IMR-90 (cell line): ENCODE measurements at regions not wholly inside any gene's neighbourhood (a gene's known extent, or its start where the extent isn't known, plus 50 kb on each side); places are given as distances from the start of the nearest gene placed in this dataset.
"Not testable (repeated sequence)": the region's sequence is repeated elsewhere in the genome, so short reads cannot be mapped to it uniquely, and the experiment has no call there.

Experiments
- ATAC-seq: fragments of 200-7000 bp; cut with Tn5 transposase; 2 replicates; pipeline ENCODE4 v1.9.1; 2020; ENCODE audit warnings: low read depth, mild to moderate bottlenecking, moderate library complexity
- BruUV-seq: library from RNA; stranded (reverse); fragments of 400-500 nt; replicated peaks from 2 replicates; lab custom pipeline; 2021; lab: Mats Ljungman, UMichigan
- CTCF ChIA-PET: fragments of 300-600 bp; formaldehyde crosslinking; extraction: SDS; loops from one replicate; lab custom pipeline; 2021; ENCODE audit warnings: antibody characterized with exemption; lab: Yijun Ruan, JAX
- POLR2A ChIA-PET: fragments of 300-600 bp; sonication (Branson Sonifier 250); formaldehyde crosslinking; loops from one replicate; lab custom pipeline; 2022; ENCODE audit warnings: antibody characterized with exemption; ENCODE audit not compliant: unreplicated experiment; lab: Charles Lee
- DNase-seq: peaks from one replicate; pipeline ENCODE4 v3.0.0; 2013
- H2AFZ ChIP-seq: replicated peaks from 2 replicates; pipeline ENCODE3; 2013; ENCODE audit warnings: low read length, mild to moderate bottlenecking; ENCODE audit not compliant: poor library complexity
- H2AK5ac ChIP-seq: 2 replicates; pipeline ENCODE4 v1.6.1; 2013; ENCODE audit warnings: low read depth, low read length, inconsistent platforms
- H2AK9ac ChIP-seq: replicated peaks from 2 replicates; pipeline ENCODE3; 2013; ENCODE audit warnings: mild to moderate bottlenecking, low read depth, low read length, moderate library complexity; ENCODE audit not compliant: poor library complexity
- H2BK120ac ChIP-seq: 2 replicates; pipeline ENCODE4 v1.6.1; 2013; ENCODE audit warnings: low read depth, low read length, inconsistent platforms
- H2BK15ac ChIP-seq: 3 replicates; pipeline ENCODE4 v1.6.1; 2013; ENCODE audit warnings: low read depth, low read length, inconsistent platforms
- H2BK20ac ChIP-seq: 2 replicates; pipeline ENCODE4 v1.6.1; 2013; ENCODE audit warnings: low read depth, mild to moderate bottlenecking, inconsistent platforms, low read length, moderate library complexity
- H2BK5ac ChIP-seq: 2 replicates; pipeline ENCODE4 v1.6.1; 2013; ENCODE audit warnings: mild to moderate bottlenecking, low read depth, low read length, inconsistent platforms; ENCODE audit not compliant: poor library complexity, severe bottlenecking
- H3K14ac ChIP-seq: replicated peaks from 2 replicates; pipeline ENCODE4 v1.6.1; 2013; ENCODE audit warnings: low read depth, low read length, inconsistent platforms
- H3K18ac ChIP-seq: 2 replicates; pipeline ENCODE4 v1.6.1; 2013; ENCODE audit warnings: low read depth, low read length, control low read depth
- H3K23ac ChIP-seq: 2 replicates; pipeline ENCODE4 v1.6.1; 2013; ENCODE audit warnings: low read depth, low read length, inconsistent platforms
- H3K27ac ChIP-seq: 2 replicates; pipeline ENCODE4 v1.5.1; 2013; ENCODE audit warnings: mild to moderate bottlenecking, control low read depth, low read length; ENCODE audit not compliant: insufficient read depth
- H3K27me3 ChIP-seq: 2 replicates; pipeline ENCODE4 v1.6.1; 2013; ENCODE audit warnings: low read length; ENCODE audit not compliant: control insufficient read depth, insufficient read depth
- H3K36me3 ChIP-seq: 2 replicates; pipeline ENCODE4 v1.6.1; 2013; ENCODE audit warnings: low read length, mixed read lengths; ENCODE audit not compliant: control insufficient read depth, insufficient read depth
- H3K4ac ChIP-seq: 2 replicates; pipeline ENCODE4 v1.6.1; 2013; ENCODE audit warnings: low read depth, low read length, inconsistent platforms
- H3K4me1 ChIP-seq: 2 replicates; pipeline ENCODE4 v1.6.1; 2013; ENCODE audit warnings: low read length, mixed read lengths; ENCODE audit not compliant: control insufficient read depth, insufficient read depth
- H3K4me2 ChIP-seq: 2 replicates; pipeline ENCODE4 v1.6.1; 2013; ENCODE audit warnings: low read depth, mild to moderate bottlenecking, control low read depth, low read length, moderate library complexity
- H3K4me3 ChIP-seq: 2 replicates; pipeline ENCODE4 v1.5.1; 2013; ENCODE audit warnings: low read depth, mild to moderate bottlenecking, control low read depth, low read length, moderate library complexity; ENCODE audit not compliant: insufficient read depth
- H3K56ac ChIP-seq: 2 replicates; pipeline ENCODE4 v1.6.1; 2013; ENCODE audit warnings: low read length, inconsistent platforms; ENCODE audit not compliant: insufficient read depth; ENCODE audit errors: extremely low read depth
- H3K79me1 ChIP-seq, 2 experiments: 2 replicates each; pipeline ENCODE4 v1.6.1; 2013; ENCODE audit warnings: low read length in 2 of 2, inconsistent platforms in 1 of 2, low read depth in 1 of 2
- H3K9ac ChIP-seq: 2 replicates; pipeline ENCODE4 v1.6.1; 2013; ENCODE audit warnings: low read depth, low read length, control low read depth
- H3K9me1 ChIP-seq: 2 replicates; pipeline ENCODE4 v1.6.1; 2013; ENCODE audit warnings: low read length, inconsistent platforms; ENCODE audit not compliant: insufficient read depth
- H3K9me3 ChIP-seq: 2 replicates; pipeline ENCODE4 v1.6.1; 2013; ENCODE audit warnings: low read length; ENCODE audit not compliant: control insufficient read depth, insufficient read depth
- H4K20me1 ChIP-seq: 2 replicates; pipeline ENCODE4 v1.6.1; 2013; ENCODE audit warnings: low read length, inconsistent platforms; ENCODE audit not compliant: insufficient read depth
- H4K5ac ChIP-seq: 2 replicates; pipeline ENCODE4 v1.6.1; 2013; ENCODE audit warnings: mild to moderate bottlenecking, low read depth, low read length, control low read depth
- H4K8ac ChIP-seq, 2 experiments: 2 replicates each; pipeline ENCODE4 v1.6.1; 2013; ENCODE audit warnings: low read depth in 2 of 2, low read length in 2 of 2, control low read depth in 1 of 2, inconsistent platforms in 1 of 2
- H4K91ac ChIP-seq: 2 replicates; pipeline ENCODE4 v1.6.1; 2013; ENCODE audit warnings: low read depth, low read length, inconsistent platforms; ENCODE audit not compliant: insufficient read depth
- CEBPB ChIP-seq: IDR thresholded peaks from 2 replicates; pipeline ENCODE4 v1.6.1; 2012; ENCODE audit warnings: low read depth, low read length, improper control_type of control experiment
- NFE2L2 ChIP-seq: fragments of 150-350 bp; IDR thresholded peaks from 2 replicates; pipeline ENCODE4 v1.6.1; 2016; ENCODE audit warnings: low read depth, mild to moderate bottlenecking, low read length
- SMC3 ChIP-seq: fragments of 150-350 bp; IDR thresholded peaks from 2 replicates; pipeline ENCODE4 v1.6.1; 2016; ENCODE audit warnings: low read depth, mild to moderate bottlenecking, antibody characterized with exemption, low read length, moderate library complexity
- WGBS, 2 experiments: methylation state at CpG; one replicate each; pipeline versions ENCODE4 v1.1.5 to v1.1.7; 2013; ENCODE audit warnings: missing lambda C conversion rate in 2 of 2; ENCODE audit not compliant: insufficient read length in 1 of 2; ENCODE audit errors: extremely low coverage in 2 of 2; 5-methylcytosine and 5-hydroxymethylcytosine counted together
- dilution Hi-C: fragments of 300-500 bp; cut with HindIII; formaldehyde crosslinking; loops from one replicate; pipeline ENCODE4 v1.14.3; 2018; ENCODE audit warnings: low sequenced_read_pairs; ENCODE audit not compliant: unreplicated experiment
- in situ Hi-C: fragments of 300-500 bp; cut with MboI; formaldehyde crosslinking; loops from 3 replicates; pipeline ENCODE4 v1.14.3; 2019; ENCODE audit warnings: low sequenced_read_pairs, inconsistent platforms, mixed read lengths
- intact Hi-C: fragments of 100-400 bp; cut with micrococcal nuclease; formaldehyde crosslinking; loops from 2 replicates; pipeline ENCODE4 v1.10.0; 2022

DNA sequence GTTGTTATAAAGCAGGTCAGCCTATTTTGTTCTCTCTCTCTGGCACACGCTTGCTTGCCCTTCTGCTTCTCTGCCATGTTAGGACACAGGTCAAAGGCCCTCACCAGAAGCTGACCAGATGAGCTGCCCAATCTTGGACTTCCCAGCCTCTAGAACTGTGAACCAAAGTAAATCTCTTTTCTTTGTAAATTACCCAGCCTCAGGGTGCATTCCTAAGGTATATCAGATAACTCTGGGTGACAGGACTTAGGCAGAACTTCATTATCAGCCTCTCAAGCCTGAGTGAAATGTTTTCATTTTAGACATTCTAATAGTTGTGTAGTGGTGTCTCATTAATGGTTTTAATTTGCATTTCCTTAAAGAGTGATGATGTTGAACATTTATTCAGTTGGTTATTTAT lies 124.3 kb downstream of the CDRT15L2 start:
- WGBS, 2 experiments, result no CpG with 5 or more reads among the region's 1 CpG
- in situ Hi-C loops, result no loop called here
- POLR2A ChIA-PET, result no interaction called here

DNA sequence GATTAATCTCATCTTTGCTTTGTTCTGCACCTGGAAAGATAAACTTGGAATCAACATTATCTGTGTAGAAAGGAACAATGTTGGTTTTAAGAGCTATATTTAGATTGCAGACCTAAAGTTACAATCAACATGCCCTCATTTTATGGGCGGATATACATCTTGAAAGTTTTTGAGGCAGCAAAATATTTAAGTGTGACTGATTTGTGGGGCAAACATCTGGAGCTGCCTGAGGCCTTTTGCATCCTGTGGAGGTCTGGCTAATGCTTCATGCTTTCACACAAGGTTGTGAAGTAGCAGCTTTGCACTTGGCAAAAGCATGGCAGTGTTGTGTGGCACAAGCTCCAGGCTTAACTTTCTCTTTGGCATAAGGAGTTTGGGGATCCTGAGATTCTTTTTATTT lies 125.7 kb downstream of the CDRT15L2 start:
- H3K9ac ChIP-seq, H3K79me1 ChIP-seq, H3K4me2 ChIP-seq, H3K56ac ChIP-seq, in situ Hi-C loops, H3K4me3 ChIP-seq, H2BK15ac ChIP-seq, H3K27ac ChIP-seq, H4K91ac ChIP-seq, H3K9me3 ChIP-seq, BruUV-seq, dilution Hi-C loops, H2AFZ ChIP-seq, DNase-seq, POLR2A ChIA-PET, H3K9me1 ChIP-seq, ATAC-seq, H4K8ac ChIP-seq, H3K4ac ChIP-seq, H4K20me1 ChIP-seq, H3K23ac ChIP-seq, H3K36me3 ChIP-seq, H3K18ac ChIP-seq, CTCF ChIA-PET, H2AK9ac ChIP-seq, H2BK5ac ChIP-seq, H2BK20ac ChIP-seq, intact Hi-C loops, H3K4me1 ChIP-seq, H4K5ac ChIP-seq, H3K14ac ChIP-seq, H2AK5ac ChIP-seq, H2BK120ac ChIP-seq, H3K27me3 ChIP-seq: not testable (repeated sequence)
- WGBS, 2 experiments, result no CpG with 5 or more reads among the region's 1 CpG

More for the DNA sequence above, 124.3 kb downstream of the CDRT15L2 start:
- Histone ChIP-seq H2AK9ac (no peak overlapping the region), H3K27me3 (no peaks in the 10 kb centered on the region; the same call in 1 of the 2 replicates), H3K9me3 (no peaks in the 10 kb centered on the region), H2BK5ac (no peak overlapping the region), H3K79me1 (no peaks in the 10 kb centered on the region), H2BK120ac (no peak overlapping the region), H3K4me3 (no peak overlapping the region), H2AFZ (no peak overlapping the region), H3K4ac (no peak overlapping the region), H3K4me2 (no peak overlapping the region), H3K18ac (no peak overlapping the region), H4K91ac (no peak overlapping the region), H4K20me1 (no peaks in the 10 kb centered on the region), H3K9ac (no peak overlapping the region), H2AK5ac (no peak overlapping the region), H4K5ac (no peak overlapping the region), H3K14ac (no peak overlapping the region), H3K4me1 (no peaks in the 10 kb centered on the region), H2BK15ac (no peak overlapping the region), H3K36me3 (no peaks in the 10 kb centered on the region), H2BK20ac (no peak overlapping the region), H3K56ac (no peak overlapping the region), H3K9me1 (no peaks in the 10 kb centered on the region), H3K27ac (no peak overlapping the region), H3K23ac (no peak overlapping the region), H4K8ac (no peak overlapping the region)
- CTCF ChIA-PET, result no interaction called here
- no peak for TF ChIP-seq NFE2L2
- no peak for TF ChIP-seq SMC3
- no peak for TF ChIP-seq CEBPB
- ATAC-seq, result no peak
- intact Hi-C loops (no loop called here), dilution Hi-C loops (no loop called here)
- no TSS peak for BruUV-seq
- no peak for DNase-seq
